OCI-LY1 (cell line): ENCODE measurements at regions not wholly inside any gene's neighbourhood (a gene's known extent, or its start where the extent isn't known, plus 50 kb on each side); places are given as distances from the start of the nearest gene placed in this dataset.

Experiments
- H2AFZ ChIP-seq: fragments of 200-600 bp; sonication (generic), shearing (Covaris generic); 2 replicates; pipeline ENCODE4 v1.6.0; 2014; ENCODE audit warnings: antibody characterized with exemption, mild to moderate bottlenecking, low read length
- H3F3A ChIP-seq: fragments of 200-600 bp; sonication (generic), shearing (Covaris generic); 2 replicates; pipeline ENCODE4 v1.6.0; 2014; ENCODE audit warnings: mild to moderate bottlenecking, antibody characterized with exemption, low read length, moderate library complexity; ENCODE audit not compliant: insufficient read depth
- H3K27ac ChIP-seq: fragments of 200-600 bp; sonication (generic); 2 replicates; pipeline ENCODE4 v1.5.1; 2014; ENCODE audit warnings: low read length, mixed run types, mild to moderate bottlenecking, low read depth; ENCODE audit not compliant: poor library complexity, severe bottlenecking
- H3K27me3 ChIP-seq: fragments of 200-600 bp; sonication (generic); 2 replicates; pipeline ENCODE4 v1.6.0; 2014; ENCODE audit warnings: antibody characterized with exemption, mild to moderate bottlenecking, low read length, moderate library complexity; ENCODE audit not compliant: insufficient read depth
- H3K36me3 ChIP-seq: fragments of 200-600 bp; sonication (generic); 2 replicates; pipeline ENCODE4 v1.6.1; 2014; ENCODE audit warnings: mild to moderate bottlenecking, antibody characterized with exemption, low read length, moderate library complexity, mixed read lengths; ENCODE audit not compliant: insufficient read depth
- H3K4me1 ChIP-seq: fragments of 200-600 bp; sonication (generic); 2 replicates; pipeline ENCODE4 v1.5.1; 2014; ENCODE audit warnings: mild to moderate bottlenecking, low read length, moderate library complexity; ENCODE audit not compliant: insufficient read depth, severe bottlenecking
- H3K4me2 ChIP-seq: fragments of 200-600 bp; sonication (generic), shearing (Covaris generic); 2 replicates; pipeline ENCODE4 v1.6.1; 2014; ENCODE audit warnings: low read length
- H3K4me3 ChIP-seq: fragments of 200-600 bp; sonication (generic); 2 replicates; pipeline ENCODE4 v1.5.1; 2014; ENCODE audit warnings: low read length, low read depth, mild to moderate bottlenecking, mixed read lengths; ENCODE audit not compliant: poor library complexity, severe bottlenecking
- H3K79me2 ChIP-seq: fragments of 200-600 bp; shearing (Covaris generic); 2 replicates; pipeline ENCODE4 v1.6.1; 2016; ENCODE audit warnings: mixed run types, low read length, mixed read lengths; ENCODE audit not compliant: insufficient read depth
- H3K9ac ChIP-seq: fragments of 200-600 bp; sonication (generic), shearing (Covaris generic); 2 replicates; pipeline ENCODE4 v1.6.1; 2014; ENCODE audit warnings: mild to moderate bottlenecking, low read length, mixed read lengths
- H3K9me2 ChIP-seq: fragments of 200-600 bp; sonication (generic), shearing (Covaris generic); 2 replicates; pipeline ENCODE4 v1.6.1; 2014; ENCODE audit warnings: low read depth, mild to moderate bottlenecking, low read length, mixed read lengths
- H3K9me3 ChIP-seq: fragments of 200-600 bp; shearing (Covaris generic); 2 replicates; pipeline ENCODE4 v1.6.1; 2014; ENCODE audit warnings: low read length, mixed read lengths
- H4K20me1 ChIP-seq: fragments of 200-600 bp; sonication (generic), shearing (Covaris generic); 2 replicates; pipeline ENCODE4 v1.6.0; 2016; ENCODE audit warnings: mild to moderate bottlenecking, low read length; ENCODE audit not compliant: insufficient read depth
- EZH2 ChIP-seq: fragments of 200-600 bp; sonication (generic), shearing (Covaris generic); IDR thresholded peaks from 2 replicates; pipeline ENCODE4 v1.8.0; 2017; ENCODE audit warnings: borderline replicate concordance, mixed run types, mild to moderate bottlenecking, antibody characterized with exemption, low read length, moderate library complexity, mixed read lengths
- TF ChIP-seq, protein P1 (sequence below): fragments of 200-600 bp; sonication (generic), shearing (Covaris generic); IDR thresholded peaks from 2 replicates; pipeline ENCODE4 v1.5.1; 2017; ENCODE audit warnings: mild to moderate bottlenecking, antibody characterized with exemption, low read length, moderate library complexity, mixed read lengths

DNA sequence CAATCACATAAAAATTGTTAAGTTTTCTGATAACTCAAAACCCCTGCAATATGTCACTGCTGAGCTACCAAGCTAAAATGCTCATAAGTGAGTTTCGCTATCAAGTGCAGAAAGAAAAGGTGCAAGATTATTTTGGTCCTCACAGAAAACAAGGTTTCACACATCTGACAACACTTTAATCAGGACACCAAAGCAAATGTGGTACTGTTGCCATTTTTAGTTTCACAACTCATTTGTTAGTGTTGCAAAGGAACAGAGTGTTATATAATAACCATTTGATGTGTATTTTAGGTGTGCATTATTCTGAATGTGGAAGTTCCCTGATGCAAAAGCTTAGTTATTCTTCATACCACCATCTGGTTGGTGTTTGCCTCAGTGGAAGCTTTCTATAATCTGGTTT, 956.2 kb downstream of the DSC3 start:
- Histone ChIP-seq H3K4me2 (no peak overlapping the region), H2AFZ (no peak overlapping the region), H3K27me3 (no peaks in the 10 kb centered on the region), H3K9me2 (no peaks in the 10 kb centered on the region), H3K4me1 (no peaks in the 10 kb centered on the region), H3F3A (no peaks in the 10 kb centered on the region), H4K20me1 (no peaks in the 10 kb centered on the region), H3K9ac (no peak overlapping the region), H3K9me3 (no peaks in the 10 kb centered on the region), H3K27ac (no peak overlapping the region), H3K79me2 (no peaks in the 10 kb centered on the region), H3K36me3 (no peaks in the 10 kb centered on the region), H3K4me3 (no peak overlapping the region)
- TF ChIP-seq, protein P1, sequence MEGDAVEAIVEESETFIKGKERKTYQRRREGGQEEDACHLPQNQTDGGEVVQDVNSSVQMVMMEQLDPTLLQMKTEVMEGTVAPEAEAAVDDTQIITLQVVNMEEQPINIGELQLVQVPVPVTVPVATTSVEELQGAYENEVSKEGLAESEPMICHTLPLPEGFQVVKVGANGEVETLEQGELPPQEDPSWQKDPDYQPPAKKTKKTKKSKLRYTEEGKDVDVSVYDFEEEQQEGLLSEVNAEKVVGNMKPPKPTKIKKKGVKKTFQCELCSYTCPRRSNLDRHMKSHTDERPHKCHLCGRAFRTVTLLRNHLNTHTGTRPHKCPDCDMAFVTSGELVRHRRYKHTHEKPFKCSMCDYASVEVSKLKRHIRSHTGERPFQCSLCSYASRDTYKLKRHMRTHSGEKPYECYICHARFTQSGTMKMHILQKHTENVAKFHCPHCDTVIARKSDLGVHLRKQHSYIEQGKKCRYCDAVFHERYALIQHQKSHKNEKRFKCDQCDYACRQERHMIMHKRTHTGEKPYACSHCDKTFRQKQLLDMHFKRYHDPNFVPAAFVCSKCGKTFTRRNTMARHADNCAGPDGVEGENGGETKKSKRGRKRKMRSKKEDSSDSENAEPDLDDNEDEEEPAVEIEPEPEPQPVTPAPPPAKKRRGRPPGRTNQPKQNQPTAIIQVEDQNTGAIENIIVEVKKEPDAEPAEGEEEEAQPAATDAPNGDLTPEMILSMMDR: no peak
- no peak for TF ChIP-seq EZH2

DNA sequence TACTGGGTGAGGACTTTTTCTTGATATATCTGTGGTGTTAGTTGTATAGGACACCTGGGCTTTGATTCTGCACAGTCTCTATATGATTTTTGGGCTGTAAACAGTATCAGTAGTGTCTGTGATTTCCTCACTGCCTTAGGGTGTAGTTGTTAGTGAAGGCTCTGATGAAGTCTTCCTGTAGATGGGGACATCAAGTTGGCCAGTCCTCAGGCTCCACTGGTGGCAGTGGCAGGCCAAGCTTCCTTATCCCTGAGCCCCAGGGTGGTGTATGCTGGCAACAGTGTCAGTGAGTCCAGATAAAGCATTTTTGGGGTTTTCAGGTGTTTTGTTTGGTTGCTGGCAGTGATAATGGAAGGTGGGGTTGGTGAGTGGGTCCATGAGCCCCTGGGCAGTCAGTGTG, 961.4 kb downstream of the DSC3 start:
- Histone ChIP-seq H3F3A (no peaks in the 10 kb centered on the region), H3K9ac (no peak overlapping the region), H3K9me2 (no peaks in the 10 kb centered on the region), H3K4me2 (no peak overlapping the region), H3K4me1 (no peaks in the 10 kb centered on the region), H3K27me3 (no peaks in the 10 kb centered on the region), H3K9me3 (no peaks in the 10 kb centered on the region), H3K4me3 (no peak overlapping the region), H4K20me1 (no peaks in the 10 kb centered on the region), H3K27ac (no peak overlapping the region), H3K79me2 (no peaks in the 10 kb centered on the region), H3K36me3 (no peaks in the 10 kb centered on the region), H2AFZ (no peak overlapping the region)
- TF ChIP-seq, protein P1: no peak
- no peak for TF ChIP-seq EZH2

DNA sequence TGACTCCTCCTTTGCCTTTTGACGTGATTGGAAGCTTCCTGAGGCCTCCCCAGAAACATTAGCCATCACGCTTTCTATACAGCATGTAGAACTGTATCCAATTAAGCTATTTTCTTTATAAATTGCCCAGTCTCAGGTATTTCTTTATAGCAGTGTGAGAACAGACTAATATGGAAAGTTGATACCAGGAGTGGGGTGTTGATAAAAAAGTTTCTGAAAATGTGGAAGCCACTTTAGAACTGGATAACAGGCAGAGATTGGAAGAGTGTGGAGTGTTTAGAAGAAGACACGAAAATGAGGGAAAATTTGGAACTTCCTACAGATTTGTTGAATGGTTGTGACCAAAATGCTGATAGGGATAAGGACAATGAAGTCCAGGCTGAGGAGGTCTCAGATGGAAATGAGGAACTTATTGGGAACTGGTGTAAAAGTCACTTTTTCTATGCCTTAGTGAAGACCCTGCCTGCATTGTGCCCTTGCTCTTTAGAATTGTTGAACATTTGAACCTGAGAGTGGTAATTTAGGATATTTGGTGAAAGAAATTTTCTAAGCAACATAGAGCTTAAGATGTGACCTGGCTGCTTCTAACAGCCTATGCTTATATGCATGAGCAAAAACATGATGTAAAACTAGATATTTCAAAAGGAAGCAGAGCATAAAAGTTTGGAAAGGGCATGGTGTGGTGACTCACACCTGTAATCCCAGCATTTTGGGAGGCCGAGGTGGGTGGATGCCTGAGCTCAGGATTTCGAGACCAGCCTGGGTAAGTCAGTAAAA, 969.7 kb downstream of the DSC3 start:
- TF ChIP-seq, protein P1: no peak
- no peak for TF ChIP-seq EZH2
- H3K9me3 ChIP-seq: no peaks in the 10 kb centered on the region

More for the DNA sequence above, 969.7 kb downstream of the DSC3 start:
- Histone ChIP-seq H3K79me2 (no peaks in the 10 kb centered on the region), H3K4me2 (no peak overlapping the region), H3K9ac (no peak overlapping the region), H3K9me2 (no peaks in the 10 kb centered on the region), H2AFZ (no peak overlapping the region), H3K4me3 (no peak overlapping the region), H3K4me1 (no peaks in the 10 kb centered on the region), H3K36me3 (no peaks in the 10 kb centered on the region), H4K20me1 (no peaks in the 10 kb centered on the region), H3K27me3 (no peaks in the 10 kb centered on the region), H3F3A (no peaks in the 10 kb centered on the region), H3K27ac (no peak overlapping the region)
